ENCODE measurements at regions not wholly inside any gene's neighbourhood (a gene's known extent, or its start where the extent isn't known, plus 50 kb on each side); places are given as distances from the start of the nearest gene placed in this dataset.
"Not testable (repeated sequence)": the region's sequence is repeated elsewhere in the genome, so short reads cannot be mapped to it uniquely, and the experiment has no call there.

GRCh38 chr7:82624337-82624736 is 180.8 kb upstream of the CACNA2D1 start:
- no peak for DNase-seq

DNA sequence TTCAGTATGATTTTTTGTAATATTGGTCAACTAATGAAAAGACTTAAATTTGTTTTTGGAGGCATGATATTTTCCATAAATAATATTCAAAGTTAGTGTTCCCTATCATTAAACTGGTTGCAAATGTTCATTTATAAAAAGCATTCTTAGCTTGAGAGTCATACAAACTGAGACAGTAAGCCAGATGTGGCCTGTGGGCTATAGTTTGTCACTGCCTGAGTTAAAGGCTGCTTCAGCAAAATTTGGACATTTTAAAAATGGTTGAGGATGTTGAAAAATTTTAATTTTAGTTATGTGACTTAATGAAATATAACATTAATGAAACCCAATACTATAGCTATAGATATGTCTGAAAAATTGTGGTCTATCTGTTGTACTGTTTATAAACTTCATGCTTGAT is 180.2 kb upstream of the CACNA2D1 start:
- DNase-seq = no peak

DNA sequence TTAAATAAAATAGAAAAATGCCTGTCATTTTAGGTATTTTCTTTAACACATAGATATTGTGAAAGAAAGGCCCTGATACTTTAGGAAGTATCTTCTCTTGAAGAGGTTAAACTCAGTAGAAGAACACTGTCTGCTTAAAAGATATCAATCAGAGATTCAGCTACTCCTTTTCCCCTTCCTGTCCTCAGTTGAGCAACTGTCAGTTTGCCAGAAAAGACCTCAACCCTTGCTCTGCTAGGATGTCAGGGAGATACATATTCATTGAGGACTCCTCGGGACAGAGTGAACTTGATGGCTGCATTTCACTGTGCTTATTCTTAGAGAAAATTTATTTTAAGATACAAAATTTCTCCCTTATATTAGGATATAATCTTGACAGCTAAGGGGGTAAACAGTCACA is 173.6 kb upstream of the CACNA2D1 start:
- DNase-seq = no peak

DNA sequence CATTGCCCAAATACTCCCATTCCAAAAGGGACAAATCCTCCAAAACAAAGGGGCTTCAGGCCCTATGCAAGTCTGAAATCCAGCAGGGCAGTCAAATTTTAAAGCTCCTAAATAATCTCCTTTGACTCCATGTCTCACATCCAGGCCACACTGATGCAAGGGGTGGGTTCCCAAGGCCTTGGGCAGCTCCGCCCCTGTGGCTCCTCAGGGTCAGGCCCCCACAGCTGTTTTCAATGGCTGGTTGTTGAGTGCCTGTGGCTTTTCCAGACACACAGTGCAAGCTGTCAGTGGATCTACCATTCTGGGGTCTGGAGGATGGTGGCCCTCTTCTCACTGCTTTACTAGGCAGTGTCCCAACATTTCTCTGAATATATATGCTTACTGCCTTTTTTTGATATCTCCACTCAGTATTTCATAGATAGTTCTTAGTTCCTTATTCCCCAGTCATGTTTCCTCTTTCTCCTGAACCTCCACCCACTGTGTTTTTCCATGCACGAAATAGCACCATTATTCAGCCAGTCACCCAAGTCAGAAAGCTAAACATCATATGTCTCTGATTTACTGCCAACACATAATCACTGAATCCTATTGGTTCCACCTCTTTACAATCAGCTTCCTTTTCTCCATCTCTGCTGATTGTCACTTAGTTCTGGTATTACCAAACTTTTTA is 172.6 kb upstream of the CACNA2D1 start:
- no peak for DNase-seq

DNA sequence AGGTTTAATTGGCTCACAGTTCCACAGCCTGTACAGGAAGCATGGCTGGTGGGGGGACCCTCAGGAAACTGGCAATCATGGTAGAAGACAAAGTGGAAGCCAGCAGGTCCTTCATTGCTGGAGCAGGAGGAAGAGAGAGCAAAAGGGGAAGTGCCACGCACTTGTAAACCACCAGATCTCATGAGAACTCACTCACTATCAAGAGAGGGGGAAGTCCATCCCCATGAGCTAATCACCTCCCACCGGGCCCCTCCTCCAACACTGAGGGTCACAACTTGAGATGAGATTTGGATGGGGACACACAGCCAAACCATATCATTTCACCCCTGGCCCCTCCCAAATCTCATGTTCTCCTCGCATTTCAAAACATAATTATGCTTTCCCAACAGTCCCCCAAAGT is 171.9 kb upstream of the CACNA2D1 start:
- DNase-seq = no peak

- DNase-seq = no peak
These were observed 166.2 kb upstream of the CACNA2D1 start for GRCh38 chr7:82609746-82610145.

DNA sequence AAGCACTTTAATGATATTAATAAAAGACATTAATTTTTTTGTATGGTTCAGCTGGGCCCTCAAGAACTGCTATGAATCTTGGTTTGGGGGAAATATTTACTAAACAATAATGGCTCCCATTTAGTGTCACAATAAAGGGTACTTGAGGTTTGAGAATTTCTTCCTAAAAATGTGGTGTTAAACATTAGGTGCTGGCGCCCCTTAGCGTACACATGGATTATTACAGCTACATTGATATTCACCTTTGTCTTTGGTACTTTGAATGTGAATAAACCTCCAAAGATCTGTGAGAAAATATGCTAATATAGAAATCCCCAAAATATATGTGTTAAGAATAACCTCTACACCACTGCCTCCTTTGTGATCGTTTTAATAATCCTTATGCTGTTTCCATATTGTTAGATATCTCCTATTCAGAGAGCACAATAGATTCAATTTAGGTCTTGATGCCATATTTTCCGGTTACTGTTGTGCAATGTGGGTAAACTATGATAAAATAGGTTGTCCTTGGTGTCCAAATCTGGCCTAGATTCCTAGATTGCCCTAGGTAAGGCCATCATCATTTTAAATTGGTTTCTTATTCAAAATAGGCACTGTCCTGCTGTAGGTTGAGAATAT is 161.8 kb upstream of the CACNA2D1 start:
- no peak for DNase-seq

- DNase-seq = no peak
These were observed 158.5 kb upstream of the CACNA2D1 start for GRCh38 chr7:82602066-82602465.

DNA sequence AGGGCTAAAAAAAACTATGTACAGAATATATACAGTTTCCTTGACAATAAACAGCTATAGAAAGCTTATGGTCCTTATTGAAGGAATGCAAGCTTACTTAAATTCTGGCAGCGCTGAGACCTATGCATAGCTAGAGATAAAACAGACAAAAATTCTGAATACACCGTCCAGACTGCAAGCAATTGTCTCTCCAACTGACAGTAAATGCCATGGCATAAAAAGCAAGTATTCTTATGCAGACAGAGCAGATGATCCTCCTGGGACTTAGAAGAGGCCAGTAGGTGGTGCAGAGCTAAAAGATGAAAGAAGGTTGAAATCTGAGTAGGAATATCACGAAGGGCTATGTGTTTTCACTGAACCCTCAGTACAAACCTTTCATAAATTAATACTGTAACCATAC is 157.0 kb upstream of the CACNA2D1 start:
- no peak for DNase-seq

DNA sequence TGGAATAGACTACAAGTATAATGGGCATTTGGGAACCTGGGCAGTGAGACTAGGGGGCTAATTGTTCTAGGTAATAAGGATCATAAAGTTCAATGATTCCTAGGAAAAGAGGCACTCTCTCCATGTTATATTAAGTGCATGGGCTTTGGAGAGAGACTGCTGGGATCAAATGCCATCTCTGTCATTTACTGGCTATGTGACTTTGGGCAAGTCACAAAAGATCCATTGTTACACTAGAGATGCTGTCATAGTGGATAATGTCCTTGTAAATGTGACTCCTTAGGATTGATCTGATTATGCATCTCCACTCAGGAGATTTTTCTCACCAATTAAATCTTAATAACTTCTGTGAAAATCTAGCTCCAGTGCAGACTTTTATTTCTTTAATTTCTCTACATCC is 156.3 kb upstream of the CACNA2D1 start:
- no peak for DNase-seq

DNA sequence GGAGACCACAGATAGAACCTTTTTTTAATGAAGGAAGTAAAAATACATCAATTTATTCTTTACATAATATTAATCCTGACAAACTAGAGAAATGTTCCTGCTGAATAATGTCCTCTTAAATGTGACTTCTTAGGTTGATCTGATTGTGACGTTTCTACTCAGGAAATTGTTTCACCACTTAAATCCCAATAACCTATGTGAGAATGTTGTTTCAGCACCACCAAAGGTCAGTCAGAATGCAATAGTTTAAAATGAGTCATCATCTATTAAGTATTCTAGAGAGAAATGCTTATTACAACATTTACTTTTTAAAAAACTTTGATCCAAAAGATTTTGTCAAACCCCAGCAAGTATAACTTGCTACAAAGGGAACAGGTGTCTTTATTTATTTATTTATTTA is 155.4 kb upstream of the CACNA2D1 start:
- no peak for DNase-seq

DNA sequence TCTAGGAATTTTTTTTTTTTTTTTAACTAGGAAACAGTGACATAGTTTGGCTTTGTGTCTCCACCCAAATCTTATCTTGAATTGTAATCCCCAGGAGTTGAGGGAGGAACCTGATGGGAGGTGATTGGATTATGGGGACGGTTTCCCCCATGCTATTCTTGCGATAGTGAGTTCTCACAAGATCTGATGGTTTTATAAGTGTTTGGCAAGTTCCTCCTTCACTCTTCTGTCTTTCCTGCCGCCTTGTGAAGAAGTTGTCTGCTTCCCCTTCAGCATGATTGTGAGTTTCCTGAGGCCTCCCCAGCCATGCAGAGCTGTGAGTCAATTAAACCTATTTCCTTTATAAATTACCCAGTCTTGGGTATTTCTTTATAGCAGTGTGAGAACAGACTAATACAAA is 152.2 kb upstream of the CACNA2D1 start:
- DNase-seq = not testable (repeated sequence)

DNA sequence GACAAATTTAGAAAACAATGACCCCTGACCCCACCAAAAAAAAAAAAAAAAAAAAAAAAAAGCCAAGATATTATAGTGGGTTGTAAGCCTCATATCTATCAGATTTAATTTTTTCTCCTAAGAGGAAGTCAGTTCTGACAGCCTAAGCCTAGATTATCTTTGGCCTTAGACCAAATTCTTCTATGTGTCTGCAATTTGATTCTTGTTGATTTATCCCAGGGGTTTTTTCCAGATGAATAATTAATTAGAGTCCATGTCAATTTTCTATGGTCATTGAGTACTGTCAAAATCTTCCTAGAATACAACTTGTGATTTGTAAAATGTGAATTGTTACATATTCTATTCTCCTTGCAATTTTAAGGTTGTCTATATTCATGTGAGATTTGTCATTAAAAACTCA is 151.6 kb upstream of the CACNA2D1 start:
- no peak for DNase-seq

DNA sequence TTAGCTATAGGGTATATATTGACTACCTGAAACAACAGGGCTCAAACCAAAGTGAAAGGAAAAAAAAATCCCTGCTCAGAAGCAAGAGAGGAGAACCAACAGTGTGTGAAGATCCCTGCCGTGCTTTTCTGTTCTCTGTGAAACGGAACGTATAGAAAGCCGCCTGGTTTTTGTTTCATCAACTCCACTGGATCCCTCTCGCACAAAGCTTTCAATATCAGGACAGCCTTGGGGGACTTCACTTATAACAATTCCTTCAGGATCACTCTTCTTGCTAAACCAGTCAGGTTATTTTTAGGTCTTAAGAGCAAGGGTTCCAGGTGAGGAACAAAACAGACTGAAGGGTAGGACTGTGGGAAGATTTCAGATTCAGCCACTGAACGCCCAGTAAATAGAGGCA is 151.1 kb upstream of the CACNA2D1 start:
- DNase-seq = no peak

GRCh38 chr7:82593780-82594179 is 150.2 kb upstream of the CACNA2D1 start:
- no peak for DNase-seq

- DNase-seq = no peak
These were observed 148.8 kb upstream of the CACNA2D1 start for GRCh38 chr7:82592416-82592815.

DNA sequence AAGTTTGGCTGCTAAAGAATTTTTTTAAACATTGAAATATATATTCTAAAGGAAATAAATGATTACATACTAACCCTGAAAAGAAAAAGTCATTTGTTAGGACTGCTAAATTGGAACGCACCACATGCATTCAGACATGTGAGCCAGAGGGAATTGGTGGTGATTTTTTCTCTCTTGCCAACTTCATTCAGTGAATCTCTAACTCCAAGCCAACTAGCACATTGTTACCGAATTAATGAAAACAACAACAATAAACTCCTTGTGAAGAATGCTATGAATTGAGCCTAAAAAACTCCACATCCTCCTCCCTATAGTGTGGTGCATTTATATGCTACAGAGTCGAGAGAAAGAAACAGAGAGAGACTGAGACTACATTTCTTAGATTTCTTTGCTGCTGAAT is 135.5 kb upstream of the CACNA2D1 start:
- no peak for DNase-seq

- DNase-seq = no peak
These were observed 134.9 kb upstream of the CACNA2D1 start for GRCh38 chr7:82578430-82578829.

DNA sequence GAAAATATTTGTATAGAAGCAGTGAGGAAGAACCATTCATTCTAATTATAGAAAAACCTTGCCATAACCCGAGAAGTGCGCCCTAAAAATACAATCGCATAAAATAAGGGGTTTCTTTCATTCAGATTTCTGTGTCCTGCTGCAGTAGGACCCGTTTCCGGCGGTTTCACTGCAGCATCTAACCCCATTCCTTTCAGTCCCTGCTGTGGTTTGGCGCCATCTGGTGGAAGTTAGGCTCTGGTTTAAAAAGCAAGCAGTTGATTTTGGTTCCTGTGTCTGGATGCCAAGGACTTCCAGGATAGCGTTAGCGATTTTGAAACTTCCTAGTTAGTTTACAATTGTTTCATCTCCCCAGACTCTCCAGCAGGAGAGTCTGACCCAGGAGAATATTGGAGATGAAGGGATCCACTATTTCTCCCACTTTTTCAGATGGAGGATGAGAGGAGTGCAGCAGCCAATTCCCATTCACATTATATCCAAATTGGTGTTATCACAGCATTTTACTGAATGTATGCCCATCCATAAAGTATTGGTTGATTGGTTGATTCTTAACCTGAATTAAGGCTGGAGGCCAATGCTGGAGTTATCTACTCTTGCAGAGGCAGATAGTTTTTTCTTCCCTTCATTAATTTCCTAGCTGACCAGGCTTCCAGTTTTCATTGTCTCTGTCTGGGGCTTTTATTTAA is 128.8 kb upstream of the CACNA2D1 start:
- DNase-seq = peak; percentile 36 to 49

- DNase-seq = not testable (repeated sequence)
These were observed 127.5 kb upstream of the CACNA2D1 start for GRCh38 chr7:82571047-82571446.

- no peak for DNase-seq
These were observed 124.3 kb upstream of the CACNA2D1 start for GRCh38 chr7:82567841-82568240.

GRCh38 chr7:82567356-82567755 is 123.8 kb upstream of the CACNA2D1 start:
- DNase-seq = no peak

DNA sequence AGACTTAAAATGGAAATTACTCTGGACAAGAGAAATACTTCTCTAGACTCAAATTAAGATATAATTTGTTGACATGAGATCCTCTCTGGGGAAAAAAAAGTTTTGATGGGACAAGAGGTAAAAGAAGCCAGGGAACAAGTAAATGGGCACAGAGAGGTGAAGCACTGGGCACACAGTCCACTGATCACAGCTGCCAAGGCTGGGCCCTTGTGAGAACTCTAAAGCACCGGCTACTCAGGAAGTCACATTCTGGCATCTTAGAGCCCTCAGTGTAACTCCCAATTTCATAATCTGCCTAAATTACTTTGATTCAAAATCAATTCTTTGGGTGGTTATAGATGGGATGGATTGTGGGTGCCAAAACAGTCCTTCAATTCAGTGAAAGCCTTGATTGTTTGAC is 123.2 kb upstream of the CACNA2D1 start:
- no peak for DNase-seq

- no peak for DNase-seq
These were observed 119.3 kb upstream of the CACNA2D1 start for GRCh38 chr7:82562716-82563404.

Measured in stimulated activated CD4-positive, alpha-beta T cell treated with anti-CD3 and anti-CD28 coated beads, Interleukin-4, amount 100 ng/mL, for 4 hours (primary cell).